ENCODE measurements at regions not wholly inside any gene's neighbourhood (a gene's known extent, or its start where the extent isn't known, plus 50 kb on each side); places are given as distances from the start of the nearest gene placed in this dataset.

DNA sequence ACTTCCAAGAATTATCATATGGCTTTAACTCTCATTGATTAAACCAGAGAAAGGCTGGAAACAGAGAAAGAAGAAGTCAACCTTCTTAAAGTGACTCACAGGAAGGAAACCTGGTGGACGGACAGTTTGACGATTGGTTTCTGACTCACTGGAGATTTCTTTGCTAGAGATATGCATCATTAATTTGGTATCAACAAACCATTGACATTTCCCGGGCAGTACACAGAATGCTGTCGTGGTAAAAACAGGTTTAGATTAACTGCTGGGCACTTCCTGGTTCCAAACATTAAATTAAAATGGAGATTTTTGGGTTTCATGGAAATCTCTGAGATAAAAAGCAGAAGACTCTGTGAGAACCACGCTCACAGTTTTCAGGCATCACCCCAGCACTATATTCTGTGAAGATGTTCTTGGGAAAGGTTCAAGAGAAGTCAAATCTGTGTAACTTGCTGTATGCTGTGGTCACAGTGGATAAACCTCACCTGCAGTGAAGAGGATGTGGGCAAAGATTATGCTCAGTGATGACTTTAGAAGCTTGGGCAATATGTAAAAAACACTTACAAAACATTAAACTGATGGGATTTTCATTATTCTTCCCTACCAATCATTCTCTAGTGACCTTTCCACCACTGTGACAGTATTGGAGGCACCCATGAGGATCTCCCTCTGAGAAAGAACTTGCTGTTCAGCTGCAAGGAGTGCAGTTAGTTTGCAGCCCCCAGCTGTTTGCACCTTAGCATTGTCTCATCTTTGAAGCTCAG is 61.1 kb upstream of the CD44 start:
- DNase-seq = peak; percentile 51 to 59

DNA sequence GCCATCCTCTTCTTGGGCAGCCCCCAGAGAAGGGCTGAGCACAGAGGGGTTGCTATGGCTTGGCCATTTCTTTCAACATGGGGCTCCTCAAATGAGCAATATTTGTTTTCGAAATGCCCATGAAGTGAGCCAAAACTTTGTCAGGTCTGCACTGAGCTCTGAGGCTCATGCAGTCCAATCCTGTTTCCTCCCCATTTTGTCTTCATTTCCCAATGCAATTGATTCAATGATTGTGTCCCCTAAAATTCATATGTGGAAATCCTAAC is 60.6 kb upstream of the CD44 start:
- no peak for DNase-seq

DNA sequence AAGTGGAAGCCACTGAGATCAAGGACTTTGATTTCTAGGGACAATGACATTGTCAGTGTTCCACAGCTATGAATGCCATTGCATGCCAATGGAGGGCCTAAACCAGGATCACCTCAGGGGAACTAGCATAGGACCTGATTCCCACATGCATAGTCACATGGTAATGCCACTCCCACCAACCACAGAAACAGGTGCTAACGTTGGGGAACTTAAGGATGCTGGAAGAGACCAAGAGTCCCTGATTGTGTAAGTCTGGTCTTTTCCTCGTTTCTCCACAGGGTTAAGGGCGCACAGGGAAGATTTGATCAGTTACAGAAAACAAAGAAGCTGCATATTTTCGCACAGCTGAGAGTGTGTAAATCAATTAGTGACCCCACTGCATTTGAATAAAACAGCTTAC is 59.4 kb upstream of the CD44 start:
- no peak for DNase-seq

DNA sequence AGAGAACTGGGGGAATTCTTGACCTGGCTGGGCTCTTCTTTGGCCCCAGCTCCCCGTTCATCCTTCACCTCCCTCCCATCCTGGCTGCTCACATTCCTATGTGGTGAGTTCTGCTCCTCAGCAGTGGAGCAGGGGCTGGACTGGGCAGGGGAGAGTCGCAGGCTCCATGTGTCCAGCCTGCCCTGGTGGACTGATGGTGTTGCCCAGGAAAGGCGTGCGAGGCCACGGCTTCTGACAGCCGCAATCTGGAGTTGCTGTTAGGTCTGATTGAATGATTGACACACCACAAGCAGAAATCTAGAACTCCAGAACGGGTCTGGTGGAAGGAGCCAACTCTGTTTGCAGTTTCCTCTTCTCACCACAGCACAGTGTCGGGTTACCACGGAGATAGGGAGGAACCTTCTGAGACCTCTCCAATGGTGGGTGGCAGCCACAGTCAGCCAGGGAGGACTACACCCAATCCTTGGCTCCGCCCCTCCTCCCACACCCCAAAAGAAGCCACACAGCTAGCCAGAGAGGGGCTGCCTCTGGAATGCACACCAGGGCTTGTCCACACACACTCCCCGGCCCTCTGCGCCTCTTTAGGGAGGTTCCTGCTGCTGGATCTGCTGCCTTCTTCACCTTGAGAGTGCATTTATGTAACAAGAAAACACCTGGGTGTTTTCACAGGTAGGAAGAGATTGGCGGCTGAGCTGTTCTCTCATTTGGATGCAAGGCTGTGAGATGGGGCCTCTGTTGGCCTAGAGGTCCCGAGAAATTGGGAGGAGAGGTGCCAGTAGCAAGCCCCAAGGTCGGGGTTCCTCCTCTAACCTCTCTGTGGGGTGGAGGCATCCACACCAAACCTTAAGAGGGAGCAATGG is 56.4 kb upstream of the CD44 start:
- DNase-seq = peak; percentile 86 to 88

DNA sequence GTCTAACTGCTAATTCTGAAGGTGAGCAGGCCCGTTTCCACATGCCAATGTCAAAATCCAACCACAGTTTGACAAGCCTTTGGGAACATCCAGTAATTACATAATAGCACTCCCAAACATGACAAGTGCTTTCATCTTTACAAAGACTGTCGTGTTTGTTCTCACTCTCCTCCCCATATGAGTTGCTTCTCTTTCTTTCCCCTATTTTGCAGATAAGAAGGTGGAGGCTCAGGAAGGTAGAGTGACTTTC is 55.9 kb upstream of the CD44 start:
- DNase-seq = no peak

DNA sequence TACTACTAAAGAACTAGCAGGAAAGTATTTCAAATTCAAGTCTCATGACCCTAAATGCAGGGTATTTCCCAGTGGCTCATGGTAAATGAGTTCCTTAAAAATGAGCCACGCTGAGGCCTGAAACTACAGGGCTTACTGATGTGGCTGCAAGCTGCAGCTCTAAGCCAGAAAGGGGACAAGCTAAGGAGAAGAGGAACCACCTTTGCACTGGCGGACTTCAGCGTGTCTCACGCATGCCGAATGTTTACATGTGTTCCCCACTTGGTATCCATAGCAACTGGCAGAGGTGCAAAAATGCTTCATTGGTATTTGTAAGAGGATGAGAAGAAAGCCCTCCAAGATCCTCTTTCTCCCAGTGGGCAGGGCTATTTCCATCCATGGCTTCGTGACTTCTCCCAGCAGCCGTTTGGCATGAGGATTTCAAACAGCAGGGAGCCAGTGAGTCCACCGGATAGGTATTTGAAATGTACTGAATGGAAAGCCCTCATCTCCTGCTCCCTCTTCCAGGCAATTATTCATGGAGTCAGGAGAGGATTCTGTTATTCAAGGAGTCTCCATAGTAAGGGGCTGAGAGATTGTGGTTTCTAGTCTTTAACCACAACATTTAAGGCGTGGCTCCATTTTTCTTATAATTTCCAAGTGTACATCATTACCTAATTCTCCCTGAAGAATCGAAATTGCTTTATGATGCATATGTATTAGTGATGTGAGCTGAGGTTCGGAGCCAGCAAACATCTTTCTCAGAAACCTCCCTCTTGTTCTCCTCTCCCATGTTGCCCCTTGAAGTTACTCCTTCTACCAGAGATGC is 55.3 kb upstream of the CD44 start:
- peak; percentile 51 to 58 for DNase-seq

DNA sequence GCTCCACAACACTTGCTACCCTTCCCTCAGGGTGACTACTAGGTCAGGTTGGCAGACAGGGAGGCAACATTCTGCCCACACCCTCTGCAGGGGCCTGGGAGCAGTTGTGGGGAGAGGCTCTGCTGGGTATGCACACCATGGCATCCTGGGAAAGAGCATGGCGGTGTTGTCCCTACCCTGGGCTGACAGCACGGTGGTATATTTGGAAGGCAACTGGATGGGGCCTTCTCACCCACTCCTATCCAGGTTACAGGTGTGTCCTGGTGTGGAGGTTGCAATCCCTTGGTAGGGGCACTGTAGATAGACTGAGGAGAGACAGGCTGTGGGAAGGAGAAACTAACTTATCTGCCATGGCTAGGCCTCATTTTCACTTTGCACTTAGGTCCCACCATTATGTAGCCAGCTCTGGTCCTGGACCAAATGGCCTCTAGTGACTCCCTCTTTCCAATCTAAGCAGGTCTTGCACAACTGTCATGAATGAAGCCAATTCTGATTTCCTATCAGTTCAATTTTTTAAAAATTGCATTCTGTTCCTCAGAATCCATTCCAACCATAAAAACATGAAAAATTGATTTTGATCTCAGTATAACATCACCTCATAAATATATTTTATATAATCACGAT is 54.0 kb upstream of the CD44 start:
- no peak for DNase-seq

DNA sequence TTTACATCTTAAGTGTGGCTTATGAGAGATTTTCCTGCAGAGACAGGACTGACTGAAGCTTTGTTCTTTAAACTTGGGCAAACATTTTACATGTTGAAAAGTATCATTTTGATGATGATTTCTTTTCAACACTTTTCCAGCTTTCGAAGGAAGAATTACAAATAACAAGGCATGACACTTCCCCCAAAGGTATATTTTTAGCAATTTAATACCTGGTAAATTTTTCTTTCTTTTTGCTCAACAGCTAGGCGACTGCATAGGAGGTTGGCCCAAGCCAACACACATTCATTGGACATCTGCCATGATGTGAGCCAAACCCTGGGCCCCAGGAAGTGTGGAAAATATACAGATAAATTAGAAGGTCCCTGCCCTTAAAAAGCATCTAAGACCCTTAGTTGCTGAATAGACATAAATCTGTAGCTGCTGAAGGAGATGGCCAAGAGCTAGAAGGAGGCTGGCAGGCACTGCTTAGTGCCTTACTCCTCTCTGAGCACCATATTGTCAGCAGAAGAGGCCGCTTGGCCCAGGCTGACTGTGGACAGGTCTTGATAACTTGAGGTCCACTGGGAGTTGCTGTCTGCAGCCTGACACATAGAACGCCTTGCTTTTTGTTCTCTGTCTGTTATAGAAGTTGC is 53.3 kb upstream of the CD44 start:
- no peak for DNase-seq

DNA sequence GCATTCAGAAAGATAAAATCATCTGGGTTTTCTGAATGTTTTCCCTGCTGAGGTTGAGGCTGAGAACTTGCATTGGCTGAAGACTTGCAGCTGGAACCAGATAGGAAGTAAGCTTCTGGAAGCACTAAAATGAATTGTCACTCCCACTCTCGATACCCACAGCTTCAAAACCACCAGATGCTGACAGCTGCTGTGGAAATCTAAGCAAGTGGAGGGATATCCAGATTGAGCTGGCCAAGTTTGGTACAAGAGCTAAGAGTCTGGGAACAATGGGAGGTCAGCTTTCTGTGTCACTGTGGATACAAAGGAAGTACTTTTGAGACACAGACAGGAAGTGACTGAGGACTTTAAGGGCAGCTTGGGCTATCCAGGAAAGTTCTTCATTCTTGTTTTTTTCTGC is 51.3 kb upstream of the CD44 start:
- DNase-seq = no peak

DNA sequence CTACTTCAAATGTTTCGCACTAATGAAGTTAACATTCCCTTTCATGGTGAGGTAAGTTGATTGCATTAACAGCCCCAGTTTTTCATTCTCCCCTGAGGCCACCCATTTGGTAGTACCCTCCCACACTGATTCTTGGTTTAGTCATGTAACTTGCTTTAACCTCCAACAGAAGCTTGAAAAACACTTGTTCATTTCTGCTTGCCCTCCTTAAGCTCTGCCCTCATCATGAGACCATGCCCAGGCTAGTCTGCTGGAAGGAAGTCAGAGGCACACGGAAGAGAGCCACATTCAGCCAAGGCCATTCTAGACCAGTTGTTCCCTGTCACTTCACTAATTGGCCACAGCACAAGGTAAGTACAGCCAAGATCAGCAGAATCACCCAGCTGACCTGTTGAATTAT is 50.7 kb upstream of the CD44 start:
- DNase-seq = no peak

DNA sequence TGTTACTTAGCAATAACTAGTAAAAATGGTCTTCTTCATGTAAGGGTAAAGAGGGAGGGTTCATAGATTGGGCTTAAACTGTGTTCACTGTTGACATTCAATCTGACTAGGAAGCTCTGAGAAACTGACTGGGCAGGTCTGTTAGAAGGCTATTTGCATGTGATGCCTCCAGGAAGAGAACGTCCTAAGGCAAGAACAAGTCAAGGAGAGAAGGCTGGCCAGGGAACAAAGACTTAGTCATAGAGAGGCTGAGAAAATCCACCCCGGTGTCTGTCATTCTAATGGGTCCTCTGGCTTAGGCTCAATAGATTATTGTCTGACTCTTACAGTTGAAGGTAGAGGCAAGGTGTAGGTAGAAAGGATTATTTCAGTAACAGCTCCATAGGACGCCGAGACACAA is 50.3 kb upstream of the CD44 start:
- no peak for DNase-seq
